ENCODE measurements at regions not wholly inside any gene's neighbourhood (a gene's known extent, or its start where the extent isn't known, plus 50 kb on each side); places are given as distances from the start of the nearest gene placed in this dataset.
A peak's percentile ranks its signal among the peaks of the same experiment; 100 is the strongest.
"Not testable (repeated sequence)": the region's sequence is repeated elsewhere in the genome, so short reads cannot be mapped to it uniquely, and the experiment has no call there.

GRCh38 chr15:98088307-98088945 is 127.9 kb downstream of the ARRDC4 start:
- not testable (repeated sequence) for DNase-seq

GRCh38 chr15:98089352-98089751 is 128.8 kb downstream of the ARRDC4 start:
- DNase-seq: not testable (repeated sequence)

GRCh38 chr15:98097986-98098385 is 137.5 kb downstream of the ARRDC4 start:
- not testable (repeated sequence) for DNase-seq

DNA sequence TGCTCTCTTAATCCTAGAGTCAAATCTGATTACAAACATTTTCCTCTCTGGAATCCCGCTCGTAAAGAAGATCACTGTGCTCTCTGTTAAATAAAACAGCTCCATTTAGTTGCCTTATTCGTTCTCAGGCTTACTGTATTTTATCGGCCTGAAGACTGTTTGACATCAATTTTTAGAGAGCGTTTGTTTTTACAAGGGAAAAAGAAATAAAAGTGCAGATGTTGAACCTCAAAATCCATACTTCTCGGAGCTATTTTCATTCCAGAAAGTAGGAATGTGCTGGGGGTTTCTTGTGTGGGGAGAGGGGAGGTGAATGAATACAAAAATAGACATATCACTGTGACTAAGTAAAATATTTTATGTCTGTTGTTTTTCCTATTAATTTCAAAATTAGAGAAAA is 140.1 kb downstream of the ARRDC4 start:
- DNase-seq: not testable (repeated sequence)

DNA sequence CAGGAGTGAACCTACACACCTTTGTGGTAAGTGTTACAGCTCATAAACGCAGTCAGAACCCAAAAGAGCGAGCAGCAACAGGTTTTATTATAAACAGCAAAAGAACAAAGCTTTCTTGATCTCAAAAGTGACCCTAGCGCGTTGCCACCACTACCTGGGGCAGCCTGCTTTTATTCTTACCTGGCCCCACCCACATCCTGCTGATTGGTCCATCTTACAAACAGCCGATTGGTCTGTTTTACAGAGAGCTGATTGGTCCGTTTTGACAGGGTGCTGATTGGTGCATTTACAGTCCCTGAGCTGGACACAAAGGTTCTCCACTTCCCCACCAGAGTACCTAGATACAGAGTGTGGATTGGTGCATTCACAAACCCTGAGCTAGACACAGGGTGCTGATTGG is 143.1 kb downstream of the ARRDC4 start:
- no peak for DNase-seq

DNA sequence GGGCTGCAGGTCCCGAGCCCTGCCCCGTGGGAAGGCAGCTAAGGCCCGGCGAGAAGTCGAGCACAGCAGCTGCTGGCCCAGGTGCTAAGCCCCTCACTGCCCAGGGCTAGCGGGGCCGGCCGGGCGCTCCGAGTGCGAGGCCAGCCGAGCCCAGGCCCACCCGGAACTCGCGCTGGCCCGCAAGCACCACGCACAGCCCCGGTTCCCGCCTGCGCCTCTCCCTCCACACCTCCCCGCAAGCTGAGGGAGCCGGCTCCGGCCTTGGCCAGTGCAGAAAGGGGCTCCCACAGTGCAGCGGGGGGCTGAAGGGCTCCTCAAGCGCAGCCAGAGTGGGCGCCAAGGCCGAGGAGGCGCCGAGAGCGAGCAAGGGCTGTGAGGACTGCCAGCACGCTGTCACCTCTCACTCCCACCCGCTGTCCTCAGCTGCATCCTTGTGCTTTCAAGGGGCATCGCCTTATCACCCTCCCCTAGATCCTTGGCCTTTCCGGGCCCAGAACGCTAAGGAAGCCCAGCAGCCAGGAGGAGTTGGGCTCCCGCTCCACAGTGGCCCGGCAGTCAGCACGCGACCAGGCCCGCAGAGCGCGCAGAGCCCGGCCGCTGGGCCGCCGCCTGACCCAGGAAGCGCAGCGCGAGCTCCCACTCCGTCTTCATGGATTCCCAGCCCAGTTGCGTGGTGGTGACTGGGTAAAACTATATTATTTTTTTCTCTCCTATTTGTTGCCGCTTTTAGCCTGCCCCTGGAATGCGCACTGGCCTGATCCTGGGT is 144.1 kb downstream of the ARRDC4 start:
- DNase-seq: not testable (repeated sequence)

DNA sequence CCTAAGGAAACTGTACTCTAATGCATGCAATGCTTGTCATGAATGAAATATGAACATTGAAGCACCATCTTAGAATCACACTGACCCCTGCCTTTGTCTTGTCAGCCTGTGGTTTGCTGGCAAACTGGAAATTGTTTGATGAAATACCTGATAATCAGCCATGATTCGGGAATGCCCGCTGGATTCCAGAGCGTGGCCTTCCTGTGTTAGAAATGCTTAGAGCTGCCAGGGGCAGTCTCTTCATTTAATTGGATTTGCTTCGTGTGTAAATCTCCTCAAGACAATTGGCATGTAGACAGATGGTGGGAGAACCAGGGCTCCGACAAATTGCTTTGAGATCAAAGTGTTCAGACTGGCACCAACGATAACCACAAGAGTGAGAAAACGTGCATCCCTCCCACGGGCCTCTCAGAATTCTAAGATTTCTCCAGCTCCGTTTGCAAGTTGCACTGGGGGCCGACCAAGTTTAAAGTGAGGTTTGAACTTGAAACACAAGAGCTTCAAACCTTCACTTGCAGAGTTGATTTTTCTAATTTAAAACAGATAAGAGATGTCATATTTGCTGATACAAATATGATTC is 146.2 kb downstream of the ARRDC4 start:
- not testable (repeated sequence) for DNase-seq

GRCh38 chr15:98111806-98112205 is 151.3 kb downstream of the ARRDC4 start:
- no peak for DNase-seq

GRCh38 chr15:98113327-98113726 is 152.8 kb downstream of the ARRDC4 start:
- no peak for DNase-seq

DNA sequence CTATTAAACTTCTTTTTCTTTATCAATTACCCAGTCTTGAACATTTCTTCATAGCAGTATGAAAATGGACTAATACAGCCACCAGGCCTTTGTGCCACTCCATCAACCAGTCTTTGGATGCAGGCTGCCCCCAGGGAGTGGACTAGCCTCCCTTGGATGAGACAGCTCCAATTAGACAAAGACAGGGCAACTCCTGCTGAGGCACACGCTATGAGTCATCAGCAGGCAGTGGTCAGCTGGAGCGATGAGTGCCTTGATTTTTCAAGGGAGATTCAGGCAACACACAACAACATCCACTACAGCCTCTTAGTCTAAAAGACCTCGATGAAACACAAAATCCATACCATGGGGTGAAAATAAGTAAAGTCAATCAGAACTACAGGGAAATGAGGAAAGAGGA is 160.1 kb downstream of the ARRDC4 start:
- no peak for DNase-seq

DNA sequence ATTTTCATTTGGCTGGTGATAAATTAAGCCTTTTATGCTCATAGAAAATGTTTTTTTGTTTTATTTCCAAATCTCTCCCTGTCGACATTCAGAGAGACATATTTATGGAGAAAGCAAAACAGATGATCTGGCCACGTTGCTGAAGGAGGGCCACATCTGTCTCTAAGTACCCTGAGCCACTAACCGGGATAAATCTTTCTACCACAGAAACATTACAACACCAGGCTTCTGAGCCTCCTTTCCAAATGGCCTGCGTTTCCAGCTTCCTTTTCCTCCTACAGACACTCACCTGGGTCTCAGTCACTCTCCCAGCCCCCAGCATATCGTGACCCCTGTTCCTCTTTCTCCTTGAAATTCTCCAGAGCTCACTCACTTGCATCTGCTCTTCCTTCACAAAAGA is 161.0 kb downstream of the ARRDC4 start:
- DNase-seq: no peak

DNA sequence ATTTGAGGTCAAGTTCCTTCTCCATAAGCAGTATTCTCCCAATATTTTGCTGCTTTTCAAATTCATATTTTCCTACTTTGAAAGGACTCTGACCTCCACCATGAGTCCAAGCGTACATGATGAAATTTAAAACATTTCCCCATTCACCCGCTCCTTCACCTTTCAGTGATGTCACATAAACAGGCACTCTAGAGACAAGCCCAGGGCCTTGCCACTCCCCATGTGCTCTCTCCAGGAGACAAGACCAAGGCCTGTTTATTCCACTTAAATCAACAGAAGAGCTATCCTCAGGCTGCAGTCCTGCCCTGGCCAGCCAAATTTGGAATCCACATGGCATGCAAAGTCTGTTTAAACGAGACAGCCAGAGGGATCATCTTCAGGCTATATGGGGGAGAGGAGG is 161.5 kb downstream of the ARRDC4 start:
- DNase-seq: no peak

DNA sequence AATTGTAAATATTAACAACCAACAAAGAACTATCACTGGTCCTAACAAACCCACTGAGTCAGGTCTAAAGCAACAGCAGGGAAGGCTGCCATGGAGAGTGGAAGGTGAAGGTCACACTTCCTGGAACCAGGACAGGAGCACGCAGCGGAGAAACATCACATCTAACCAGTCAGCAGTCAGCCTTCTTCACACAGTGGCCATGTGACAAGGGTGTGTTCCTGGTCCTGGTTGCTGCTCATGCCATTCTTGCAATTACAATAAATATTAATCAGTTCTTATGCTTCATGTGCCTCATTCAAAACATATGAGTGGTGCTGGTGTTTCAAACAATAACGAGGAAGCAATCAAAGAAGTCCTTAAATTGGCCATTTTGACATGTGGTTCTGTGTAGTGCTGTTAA is 162.8 kb downstream of the ARRDC4 start:
- DNase-seq: no peak

GRCh38 chr15:98123834-98124233 is 163.3 kb downstream of the ARRDC4 start:
- DNase-seq: no peak

- DNase-seq: no peak
Observed at GRCh38 chr15:98124581-98124980, 164.1 kb downstream of the ARRDC4 start.

DNA sequence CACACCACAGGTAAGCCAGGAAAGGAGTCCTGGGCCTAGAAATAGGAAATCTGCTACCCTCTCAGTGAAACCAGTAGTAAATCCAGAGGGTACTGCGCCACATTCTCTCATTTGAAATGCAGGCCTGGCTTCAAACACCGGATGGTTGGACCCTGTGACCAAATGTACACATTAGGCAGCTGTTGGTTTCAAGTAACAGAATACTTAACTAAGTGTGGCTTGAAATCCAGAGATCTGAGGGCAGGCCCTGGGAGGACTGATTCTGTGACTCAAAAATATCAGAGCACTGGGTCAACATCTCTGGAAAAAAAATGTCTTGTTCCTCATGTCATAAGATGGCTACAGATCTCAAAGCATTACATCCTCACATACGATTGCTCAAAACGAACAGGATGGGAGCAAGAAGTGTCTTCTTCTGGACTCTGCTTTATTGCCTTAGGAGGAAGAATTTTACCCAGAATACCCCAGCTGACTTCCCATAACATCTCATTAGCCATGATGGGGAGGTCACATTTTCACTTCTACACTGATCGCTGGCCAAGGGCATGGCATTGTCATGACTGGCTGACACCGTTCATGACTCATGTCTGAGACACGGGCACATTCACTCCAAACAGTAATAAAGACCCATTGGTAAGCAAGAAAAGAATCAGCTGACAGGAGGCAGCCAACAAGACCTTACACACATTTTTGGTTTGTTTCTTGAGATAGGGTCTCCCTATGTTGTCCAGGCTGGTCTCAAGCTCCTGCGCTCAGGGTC is 166.0 kb downstream of the ARRDC4 start:
- no peak for DNase-seq

- DNase-seq: peak in 1 of 2 experiments; percentile 9
Observed at GRCh38 chr15:98127586-98127985, 167.1 kb downstream of the ARRDC4 start.

- no peak for DNase-seq
Observed at GRCh38 chr15:98131924-98132323, 171.4 kb downstream of the ARRDC4 start.

DNA sequence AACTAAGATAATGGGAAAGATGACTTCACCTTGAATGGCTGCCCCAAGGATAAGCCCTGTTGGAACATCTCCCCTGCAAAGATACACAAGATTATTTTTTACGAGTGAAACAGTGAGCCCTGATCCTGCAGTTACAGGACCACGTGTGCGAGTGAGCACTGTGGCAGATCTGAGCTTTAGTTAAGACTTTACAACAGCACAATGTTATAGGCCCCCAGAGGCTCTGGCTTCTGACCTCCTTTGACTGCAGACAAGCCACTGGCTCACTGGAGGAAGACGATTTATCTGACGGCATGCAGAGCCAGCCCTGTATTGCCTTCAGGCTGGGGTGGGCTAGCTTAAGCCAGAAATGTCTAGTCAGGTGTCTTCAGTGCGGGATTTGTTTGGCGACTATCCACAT is 174.4 kb downstream of the ARRDC4 start:
- DNase-seq: no peak

DNA sequence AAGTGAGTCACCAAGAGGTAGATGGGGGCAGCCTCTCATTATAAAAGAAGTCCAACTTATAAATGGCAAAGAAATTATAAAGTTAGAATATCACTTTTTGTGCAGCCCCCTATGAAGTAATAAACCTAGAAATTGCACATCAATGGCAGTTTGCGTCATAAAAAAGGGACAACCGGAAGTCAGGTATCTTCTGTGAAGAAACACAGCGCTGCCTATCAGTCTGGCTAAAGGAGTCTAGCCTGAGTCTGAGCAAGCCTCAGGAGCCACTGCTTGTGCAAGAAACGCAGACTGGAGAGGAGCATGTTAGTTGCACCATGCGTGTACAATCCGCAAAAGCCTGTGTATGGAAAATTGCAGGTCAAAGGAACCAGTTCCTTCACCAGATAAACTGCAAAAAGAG is 178.4 kb downstream of the ARRDC4 start:
- DNase-seq: no peak

DNA sequence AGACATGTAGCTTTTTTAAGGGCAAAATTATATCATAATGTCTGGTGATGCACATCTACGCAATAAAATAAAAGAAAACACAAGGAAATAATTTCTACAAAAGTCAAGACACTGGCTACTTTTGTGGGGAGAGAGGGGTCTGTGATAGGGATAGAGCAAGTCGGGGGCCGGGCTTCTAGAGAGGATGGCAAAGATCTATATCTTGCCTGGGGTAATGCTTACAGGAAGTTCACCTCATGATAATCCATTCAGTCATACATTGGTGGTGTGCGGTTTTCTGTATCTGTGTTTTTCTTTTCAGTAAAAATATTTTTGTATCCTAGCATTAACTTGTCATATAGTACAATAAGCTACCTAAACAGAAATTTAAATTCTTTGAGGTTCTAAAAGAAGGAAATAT is 178.8 kb downstream of the ARRDC4 start:
- DNase-seq: no peak

GRCh38 chr15:98142572-98142971 is 182.1 kb downstream of the ARRDC4 start:
- DNase-seq: no peak

DNA sequence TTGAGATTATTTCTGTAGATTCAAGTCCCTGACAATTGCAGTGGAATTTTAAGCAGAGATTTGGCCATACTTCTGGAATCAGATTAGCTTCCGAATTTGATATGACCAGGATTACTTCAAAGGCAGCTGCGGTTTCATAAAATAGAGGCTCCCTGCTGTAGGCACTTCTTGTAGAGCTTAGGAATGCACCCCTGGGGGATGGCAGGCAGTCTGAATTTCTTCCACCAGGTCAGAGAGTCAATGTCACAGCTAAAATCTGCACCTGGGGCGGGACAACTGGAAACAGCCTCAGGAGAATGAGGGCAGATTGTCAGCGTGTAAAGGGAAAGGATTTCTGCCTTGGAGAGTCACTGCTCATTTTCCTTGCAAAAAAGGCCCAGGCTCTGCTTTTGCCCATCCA is 182.6 kb downstream of the ARRDC4 start:
- DNase-seq: no peak

DNA sequence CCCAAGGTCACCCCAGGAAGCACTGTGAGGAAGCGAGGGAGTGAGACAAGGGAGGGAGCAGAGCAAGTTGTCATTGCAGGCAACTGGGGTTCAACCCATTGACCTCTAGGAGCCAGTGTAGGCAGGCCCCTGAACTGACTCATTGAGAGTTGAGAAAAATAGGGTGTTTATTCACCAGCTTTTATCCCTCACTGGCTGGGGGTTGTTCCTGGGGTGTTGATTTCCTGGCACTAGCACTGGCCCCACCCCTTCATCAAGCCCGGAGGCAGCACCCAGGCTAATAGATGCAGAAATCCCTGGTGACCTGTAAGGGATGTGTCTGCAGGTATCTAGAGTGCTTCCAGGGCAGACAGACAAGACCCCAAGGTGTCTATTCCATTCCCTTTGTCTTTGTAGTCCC is 183.9 kb downstream of the ARRDC4 start:
- DNase-seq: no peak
